OCI-LY3 (cell line): ENCODE measurements at regions not wholly inside any gene's neighbourhood (a gene's known extent, or its start where the extent isn't known, plus 50 kb on each side); places are given as distances from the start of the nearest gene placed in this dataset.

ENCODE experiments used
- H2AFZ ChIP-seq: fragments of 200-600, 300-600 bp; shearing (Covaris generic); 2 replicates; pipeline ENCODE4 v1.6.0; 2014; ENCODE audit warnings: antibody characterized with exemption, low read depth, low read length
- H3K27ac ChIP-seq: fragments of 200-600, 300-600 bp; sonication (generic); 2 replicates; pipeline ENCODE4 v1.5.1; 2014; ENCODE audit warnings: mild to moderate bottlenecking, low read length, moderate library complexity, mixed read lengths
- H3K27me3 ChIP-seq: fragments of 200-600, 300-600 bp; sonication (generic); 2 replicates; pipeline ENCODE4 v1.6.1; 2014; ENCODE audit warnings: low read depth, low read length, mixed read lengths
- H3K36me3 ChIP-seq: fragments of 200-600, 300-600 bp; sonication (generic); replicated peaks from 2 replicates; pipeline ENCODE3; 2014; ENCODE audit warnings: low read depth, low read length, mixed read lengths
- H3K4me1 ChIP-seq: fragments of 300-600, 200-600 bp; sonication (generic); 2 replicates; pipeline ENCODE4 v1.6.1; 2014; ENCODE audit warnings: low read length, mixed read lengths
- H3K4me2 ChIP-seq: fragments of 200-600, 300-600 bp; sonication (generic); 2 replicates; pipeline ENCODE4 v1.6.1; 2014; ENCODE audit warnings: low read length, mixed read lengths
- H3K4me3 ChIP-seq: fragments of 300-600, 200-600 bp; sonication (generic); 2 replicates; pipeline ENCODE4 v1.5.1; 2014; ENCODE audit warnings: antibody characterized with exemption, mild to moderate bottlenecking, low read length, moderate library complexity
- H3K79me2 ChIP-seq: fragments of 300-600, 200-600 bp; shearing (Covaris generic); 2 replicates; pipeline ENCODE4 v1.6.1; 2014; ENCODE audit warnings: mild to moderate bottlenecking, low read length, mixed read lengths
- H3K9ac ChIP-seq: fragments of 300-600, 200-600 bp; shearing (Covaris generic); 2 replicates; pipeline ENCODE4 v1.6.0; 2014; ENCODE audit warnings: mild to moderate bottlenecking, low read length, moderate library complexity
- H3K9me3 ChIP-seq: fragments of 200-600, 300-600 bp; shearing (Covaris generic); 2 replicates; pipeline ENCODE4 v1.6.1; 2014; ENCODE audit warnings: low read length, mixed read lengths; ENCODE audit not compliant: insufficient read depth
- H4K20me1 ChIP-seq: fragments of 200-600, 300-600 bp; sonication (generic); 2 replicates; pipeline ENCODE4 v1.6.1; 2016; ENCODE audit warnings: low read length, mixed read lengths; ENCODE audit not compliant: insufficient read depth
- CTCF ChIP-seq: fragments of 200-600, 300-600 bp; sonication (generic); IDR thresholded peaks from 2 replicates; pipeline ENCODE4 v1.5.1; 2014; ENCODE audit warnings: antibody characterized with exemption, low read length, low read depth
- EZH2phosphoT487 ChIP-seq: fragments of 200-600 bp; shearing (Covaris generic); IDR thresholded peaks from 2 replicates; pipeline ENCODE4 v1.6.1; 2018; ENCODE audit warnings: antibody characterized with exemption, mixed run types, low read depth

- Histone ChIP-seq H3K4me2 (no peak overlapping the region), H3K9ac (no peak overlapping the region), H3K9me3 (no peaks in the 10 kb centered on the region), H3K36me3 (no peaks in the 10 kb centered on the region), H2AFZ (no peak overlapping the region), H3K4me1 (no peaks in the 10 kb centered on the region), H3K79me2 (no peaks in the 10 kb centered on the region), H3K27me3 (no peaks in the 10 kb centered on the region), H3K4me3 (no peak overlapping the region), H3K27ac (no peak overlapping the region), H4K20me1 (no peaks in the 10 kb centered on the region)
- TF ChIP-seq CTCF: no peak
- no peak for TF ChIP-seq EZH2phosphoT487
These were observed 525.8 kb upstream of the TENM4 start for GRCh38 chr11:79966592-79966991.

GRCh38 chr11:79963856-79964645, 523.2 kb upstream of the TENM4 start:
- H3K27me3 ChIP-seq: no peaks in the 10 kb centered on the region
- H3K4me1 ChIP-seq: no peaks in the 10 kb centered on the region
- H3K79me2 ChIP-seq: no peaks in the 10 kb centered on the region
- no peak overlapping the region for H3K4me2 ChIP-seq
- H2AFZ ChIP-seq: no peak overlapping the region
- no peak overlapping the region for H3K9ac ChIP-seq
- no peaks in the 10 kb centered on the region for H4K20me1 ChIP-seq
- TF ChIP-seq EZH2phosphoT487: no peak
- TF ChIP-seq CTCF: no peak
- H3K9me3 ChIP-seq: peaks cover 4% of the 10 kb centered on the region; the same call in 1 of the 2 replicates
- no peak overlapping the region for H3K4me3 ChIP-seq
- peaks cover under 1% of the 10 kb centered on the region for H3K36me3 ChIP-seq
- H3K27ac ChIP-seq: no peak overlapping the region

GRCh38 chr11:79960461-79960860, 519.6 kb upstream of the TENM4 start:
- no peak overlapping the region for H3K4me2 ChIP-seq
- no peak overlapping the region for H3K4me3 ChIP-seq
- H3K36me3 ChIP-seq: peaks cover 6% of the 10 kb centered on the region
- no peak overlapping the region for H2AFZ ChIP-seq
- H3K4me1 ChIP-seq: no peaks in the 10 kb centered on the region; the same call in 1 of the 2 replicates
- H3K27me3 ChIP-seq: no peaks in the 10 kb centered on the region
- H4K20me1 ChIP-seq: no peaks in the 10 kb centered on the region
- H3K79me2 ChIP-seq: no peaks in the 10 kb centered on the region
- TF ChIP-seq EZH2phosphoT487 (no peak), CTCF (no peak)
- H3K27ac ChIP-seq: no peak overlapping the region
- peaks cover 11% of the 10 kb centered on the region; the same call in 1 of the 2 replicates for H3K9me3 ChIP-seq
- no peak overlapping the region for H3K9ac ChIP-seq

- Histone ChIP-seq H3K9me3 (peaks cover 11% of the 10 kb centered on the region; the same call in 1 of the 2 replicates), H3K27ac (no peak overlapping the region), H3K4me3 (no peak overlapping the region), H3K79me2 (no peaks in the 10 kb centered on the region), H2AFZ (no peak overlapping the region), H3K27me3 (no peaks in the 10 kb centered on the region), H3K4me2 (no peak overlapping the region), H3K36me3 (peaks cover 6% of the 10 kb centered on the region), H3K9ac (no peak overlapping the region), H4K20me1 (no peaks in the 10 kb centered on the region), H3K4me1 (peaks cover 10% of the 10 kb centered on the region; the same call in 1 of the 2 replicates)
- TF ChIP-seq EZH2phosphoT487 (no peak), CTCF (no peak)
These were observed 518.5 kb upstream of the TENM4 start for GRCh38 chr11:79959318-79959717.
